Fibroblast of lung (primary cell): ENCODE measurements at regions not wholly inside any gene's neighbourhood (a gene's known extent, or its start where the extent isn't known, plus 50 kb on each side); places are given as distances from the start of the nearest gene placed in this dataset.

Experiments used
- DNase-seq, 2 donors: peaks; one replicate each; pipeline versions ENCODE4 v3.0.0 to v3.0.0-alpha.2; 2010; ENCODE audit warnings: low read depth in 2 of 2
- H2AFZ ChIP-seq: 2 replicates; pipeline ENCODE4 v1.5.1; 2012; ENCODE audit warnings: low read length, control low read depth, inconsistent platforms
- H3K27ac ChIP-seq: 2 replicates; pipeline ENCODE4 v1.5.1; 2011; ENCODE audit warnings: low read length, control low read depth; ENCODE audit not compliant: insufficient read depth
- H3K27me3 ChIP-seq: 2 replicates; pipeline ENCODE4 v1.5.1; 2011; ENCODE audit warnings: mild to moderate bottlenecking, low read length; ENCODE audit not compliant: control insufficient read depth, insufficient read depth
- H3K36me3 ChIP-seq: 2 replicates; pipeline ENCODE4 v1.5.1; 2011; ENCODE audit warnings: low read length; ENCODE audit not compliant: control insufficient read depth, insufficient read depth
- H3K4me1 ChIP-seq: 2 replicates; pipeline ENCODE4 v1.5.1; 2011; ENCODE audit warnings: low read length; ENCODE audit not compliant: control insufficient read depth, insufficient read depth; ENCODE audit errors: extremely low read depth
- H3K4me2 ChIP-seq: 2 replicates; pipeline ENCODE4 v1.5.1; 2011; ENCODE audit warnings: low read length, control low read depth; ENCODE audit not compliant: insufficient read depth; ENCODE audit errors: extremely low read depth
- H3K4me3 ChIP-seq, 4 experiments: fragments of 200-600 bp in 1 of 4; sonication (generic) in 1 of 4; replicated peaks in 1 of 4; 2 replicates each; pipeline ENCODE4 v1.5.1; 2011 to 2016; ENCODE audit warnings: low read length in 4 of 4, low read depth in 3 of 4, mild to moderate bottlenecking in 3 of 4, control low read depth in 2 of 4, inconsistent platforms in 1 of 4, mixed read lengths in 1 of 4; ENCODE audit not compliant: insufficient read depth in 1 of 4; ENCODE audit errors: control extremely low read depth in 1 of 4
- H3K79me2 ChIP-seq: 2 replicates; pipeline ENCODE4 v1.5.1; 2012; ENCODE audit warnings: mild to moderate bottlenecking, low read length, inconsistent platforms; ENCODE audit not compliant: control insufficient read depth, insufficient read depth
- H3K9ac ChIP-seq: 2 replicates; pipeline ENCODE4 v1.5.1; 2011; ENCODE audit warnings: mild to moderate bottlenecking, low read length, control low read depth; ENCODE audit not compliant: insufficient read depth
- H3K9me3 ChIP-seq: 2 replicates; pipeline ENCODE4 v1.5.1; 2012; ENCODE audit warnings: low read depth, low read length; ENCODE audit not compliant: control insufficient read depth, insufficient read depth
- H4K20me1 ChIP-seq: 2 replicates; pipeline ENCODE4 v1.5.1; 2011; ENCODE audit warnings: low read length; ENCODE audit not compliant: control insufficient read depth, insufficient read depth; ENCODE audit errors: extremely low read depth
- EZH2 ChIP-seq: IDR thresholded peaks from 2 replicates; pipeline ENCODE4 v1.5.1; 2012; ENCODE audit warnings: low read length, control low read depth, mild to moderate bottlenecking; ENCODE audit errors: missing control alignments
- TF ChIP-seq, protein P1 (sequence below), 2 donors: IDR thresholded peaks in 1 of 2; conservative IDR thresholded peaks in 1 of 2; 1 replicate in 1 of 2; 2 replicates in 1 of 2; pipeline ENCODE4 v1.5.1; 2011 to 2012; ENCODE audit warnings: low read length in 2 of 2, control low read depth in 1 of 2, inconsistent platforms in 1 of 2, low read depth in 1 of 2, mild to moderate bottlenecking in 1 of 2

DNA sequence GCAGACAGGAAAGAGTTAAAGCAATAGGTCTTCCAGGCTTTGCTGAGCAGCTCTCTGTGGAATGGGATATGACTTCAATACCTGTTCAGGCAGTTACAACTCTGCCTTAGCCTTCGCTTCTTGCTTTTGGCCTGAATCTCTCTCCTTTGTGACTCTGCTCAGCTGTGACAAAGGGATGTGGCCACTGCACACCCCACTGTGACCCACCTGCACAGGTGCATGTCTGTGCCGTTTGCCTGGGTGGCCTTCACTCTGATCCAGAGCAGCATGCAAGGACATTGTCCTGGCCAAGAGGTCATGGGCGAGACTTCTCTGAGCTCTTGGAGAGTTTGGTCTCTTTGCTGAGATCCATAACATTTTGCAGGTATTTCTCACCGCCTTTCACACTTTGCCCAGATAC, 891.3 kb downstream of the BRD1 start:
- DNase-seq, result no peak
- Histone ChIP-seq H3K9me3 (no peaks in the 10 kb centered on the region), H3K4me3 (no peak overlapping the region), H3K27ac (no peak overlapping the region), H4K20me1 (no peaks in the 10 kb centered on the region), H3K9ac (no peak overlapping the region), H3K4me1 (no peaks in the 10 kb centered on the region), H3K4me2 (no peak overlapping the region), H3K79me2 (no peaks in the 10 kb centered on the region), H2AFZ (no peak overlapping the region), H3K27me3 (no peaks in the 10 kb centered on the region), H3K36me3 (no peaks in the 10 kb centered on the region)
- TF ChIP-seq EZH2, result no peak
- TF ChIP-seq, protein P1, sequence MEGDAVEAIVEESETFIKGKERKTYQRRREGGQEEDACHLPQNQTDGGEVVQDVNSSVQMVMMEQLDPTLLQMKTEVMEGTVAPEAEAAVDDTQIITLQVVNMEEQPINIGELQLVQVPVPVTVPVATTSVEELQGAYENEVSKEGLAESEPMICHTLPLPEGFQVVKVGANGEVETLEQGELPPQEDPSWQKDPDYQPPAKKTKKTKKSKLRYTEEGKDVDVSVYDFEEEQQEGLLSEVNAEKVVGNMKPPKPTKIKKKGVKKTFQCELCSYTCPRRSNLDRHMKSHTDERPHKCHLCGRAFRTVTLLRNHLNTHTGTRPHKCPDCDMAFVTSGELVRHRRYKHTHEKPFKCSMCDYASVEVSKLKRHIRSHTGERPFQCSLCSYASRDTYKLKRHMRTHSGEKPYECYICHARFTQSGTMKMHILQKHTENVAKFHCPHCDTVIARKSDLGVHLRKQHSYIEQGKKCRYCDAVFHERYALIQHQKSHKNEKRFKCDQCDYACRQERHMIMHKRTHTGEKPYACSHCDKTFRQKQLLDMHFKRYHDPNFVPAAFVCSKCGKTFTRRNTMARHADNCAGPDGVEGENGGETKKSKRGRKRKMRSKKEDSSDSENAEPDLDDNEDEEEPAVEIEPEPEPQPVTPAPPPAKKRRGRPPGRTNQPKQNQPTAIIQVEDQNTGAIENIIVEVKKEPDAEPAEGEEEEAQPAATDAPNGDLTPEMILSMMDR (conservative IDR thresholded peaks at IDR 0.05 in 1 of 2, IDR thresholded peaks at IDR 0.05 in 1 of 2; ENCODE audit: low read depth in 1 of 2, low read length in 2 of 2), result no peak

DNA sequence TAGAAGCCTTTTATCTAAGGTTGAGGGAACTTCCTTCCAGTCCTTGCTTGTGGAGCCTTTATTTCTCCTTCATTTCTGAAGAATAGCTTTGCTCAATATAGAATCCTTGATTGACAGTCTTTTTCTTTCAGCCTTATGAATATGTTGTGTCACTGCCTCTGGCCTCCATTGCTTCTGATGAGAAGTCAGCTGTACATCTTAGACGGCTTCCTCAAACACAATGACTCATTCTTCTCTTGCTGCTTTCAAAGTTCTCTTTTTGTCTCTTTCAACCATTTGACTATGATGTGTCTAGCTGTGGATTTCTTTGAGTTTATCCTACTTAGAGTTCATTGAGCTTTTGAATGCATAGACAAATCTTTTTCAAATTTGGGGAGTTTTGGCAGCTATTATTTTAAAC, 893.2 kb downstream of the BRD1 start:
- Histone ChIP-seq H3K9ac (no peak overlapping the region), H4K20me1 (no peaks in the 10 kb centered on the region), H3K4me1 (no peaks in the 10 kb centered on the region), H2AFZ (no peak overlapping the region), H3K79me2 (no peaks in the 10 kb centered on the region), H3K4me3 (no peak overlapping the region), H3K4me2 (no peak overlapping the region), H3K27ac (no peak overlapping the region), H3K9me3 (no peaks in the 10 kb centered on the region), H3K36me3 (no peaks in the 10 kb centered on the region), H3K27me3 (no peaks in the 10 kb centered on the region)
- TF ChIP-seq, protein P1 (conservative IDR thresholded peaks at IDR 0.05 in 1 of 2, IDR thresholded peaks at IDR 0.05 in 1 of 2; ENCODE audit: low read depth in 1 of 2, low read length in 2 of 2), result no peak
- no peak for TF ChIP-seq EZH2
- DNase-seq, result no peak

DNA sequence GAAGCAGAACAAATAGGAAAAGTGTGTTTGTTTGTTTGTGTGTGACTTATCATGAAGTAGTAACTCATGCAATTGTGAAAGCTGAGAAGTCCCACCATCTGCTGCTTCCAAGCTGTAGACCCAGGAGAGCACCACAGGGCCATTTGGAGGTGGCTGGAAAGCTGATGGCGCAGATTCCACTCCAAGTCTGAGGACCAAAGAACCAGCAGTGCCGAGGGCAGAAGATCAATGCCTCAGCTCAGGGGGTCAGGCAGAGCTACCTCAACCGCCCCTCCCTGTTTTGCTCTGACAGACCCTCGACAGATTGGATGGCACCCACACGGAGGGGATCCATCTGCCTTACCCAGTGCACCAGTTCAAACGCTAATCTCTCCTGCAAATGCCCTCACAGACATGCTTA, 896.2 kb downstream of the BRD1 start:
- Histone ChIP-seq H3K27me3 (no peaks in the 10 kb centered on the region), H3K9ac (no peak overlapping the region), H4K20me1 (no peaks in the 10 kb centered on the region), H3K36me3 (no peaks in the 10 kb centered on the region), H3K4me2 (no peak overlapping the region), H2AFZ (no peak overlapping the region), H3K9me3 (no peaks in the 10 kb centered on the region), H3K27ac (no peak overlapping the region), H3K4me3 (no peak overlapping the region), H3K4me1 (no peaks in the 10 kb centered on the region), H3K79me2 (no peaks in the 10 kb centered on the region)
- no peak for TF ChIP-seq EZH2
- TF ChIP-seq, protein P1 (conservative IDR thresholded peaks at IDR 0.05 in 1 of 2, IDR thresholded peaks at IDR 0.05 in 1 of 2; ENCODE audit: low read depth in 1 of 2, low read length in 2 of 2), result no peak
- no peak for DNase-seq
